Activated T-cell treated with anti-CD3 and anti-CD28 coated beads, Interleukin-2, amount 50 U/mL, for 72 hours (primary cell): ENCODE measurements at regions not wholly inside any gene's neighbourhood (a gene's known extent, or its start where the extent isn't known, plus 50 kb on each side); places are given as distances from the start of the nearest gene placed in this dataset.

Experiments used
- ATAC-seq, 2 donors: fragments of 150-1000 bp; cut with Tn5 transposase; replicated peaks in 1 of 2; 2 replicates each; pipeline ENCODE4 v1.10.0; 2021; ENCODE audit warnings: moderate library complexity in 2 of 2, mild to moderate bottlenecking in 1 of 2
- DNase-seq, 2 donors: peaks; one replicate each; pipeline ENCODE4 v3.0.0; 2021 to 2022; ENCODE audit warnings: mixed read lengths in 1 of 2
- H3K27ac Mint-ChIP-seq: one replicate; pipeline ENCODE4 v1.8.0; 2022; ENCODE audit warnings: mild to moderate bottlenecking, moderate library complexity, mixed read lengths
- H3K27me3 Mint-ChIP-seq: one replicate; pipeline ENCODE4 v1.8.0; 2022; ENCODE audit warnings: low read depth, mixed read lengths
- H3K36me3 Mint-ChIP-seq, 2 donors: one replicate each; pipeline ENCODE4 v1.8.0; 2022; ENCODE audit warnings: mixed read lengths in 2 of 2, mild to moderate bottlenecking in 1 of 2; ENCODE audit not compliant: insufficient read depth in 2 of 2
- H3K4me1 Mint-ChIP-seq: one replicate; pipeline ENCODE4 v1.8.0; 2022; ENCODE audit warnings: low read depth, mixed read lengths
- H3K4me3 Mint-ChIP-seq, 2 donors: one replicate each; pipeline ENCODE4 v1.8.0; 2022; ENCODE audit warnings: mild to moderate bottlenecking in 2 of 2, mixed read lengths in 2 of 2, moderate library complexity in 2 of 2
- H3K9me3 Mint-ChIP-seq, 2 donors: one replicate each; pipeline ENCODE4 v1.8.0; 2022; ENCODE audit warnings: mixed read lengths in 2 of 2

GRCh38 chr13:40076765-40077362 is 421.4 kb downstream of the COG6 start:
- Mint-ChIP-seq H3K4me3 (no peak overlapping the region), H3K9me3 (peaks cover 0 to 5% of the 10 kb centered on the region in 2 donors), H3K27me3 (no peaks in the 10 kb centered on the region), H3K27ac (no peak overlapping the region), H3K4me1 (peaks cover 4% of the 10 kb centered on the region), H3K36me3 (no peaks in the 10 kb centered on the region)
- DNase-seq (no peak), ATAC-seq (no peak)

- no peak overlapping the region for H3K27ac Mint-ChIP-seq
- DNase-seq (no peak), ATAC-seq (no peak)
- H3K4me3 Mint-ChIP-seq = no peak overlapping the region
- peaks cover 0 to 5% of the 10 kb centered on the region in 2 donors for H3K9me3 Mint-ChIP-seq
- peaks cover 4% of the 10 kb centered on the region for H3K4me1 Mint-ChIP-seq
- no peaks in the 10 kb centered on the region for H3K27me3 Mint-ChIP-seq
- H3K36me3 Mint-ChIP-seq = no peaks in the 10 kb centered on the region
These were observed 422.1 kb downstream of the COG6 start for GRCh38 chr13:40077396-40078027.

GRCh38 chr13:40079721-40080120 is 424.3 kb downstream of the COG6 start:
- Mint-ChIP-seq H3K27ac (no peak overlapping the region), H3K9me3 (peaks cover 0 to 5% of the 10 kb centered on the region in 2 donors), H3K4me1 (peaks cover 9% of the 10 kb centered on the region), H3K27me3 (no peaks in the 10 kb centered on the region), H3K4me3 (no peak overlapping the region), H3K36me3 (no peaks in the 10 kb centered on the region)
- ATAC-seq = no peak
- DNase-seq = no peak

- H3K9me3 Mint-ChIP-seq = peaks cover 0 to 5% of the 10 kb centered on the region in 2 donors
- H3K4me3 Mint-ChIP-seq = no peak overlapping the region
- H3K27me3 Mint-ChIP-seq = no peaks in the 10 kb centered on the region
- no peaks in the 10 kb centered on the region for H3K36me3 Mint-ChIP-seq
- ATAC-seq (no peak), DNase-seq (no peak)
- H3K4me1 Mint-ChIP-seq = peaks cover 9% of the 10 kb centered on the region
- H3K27ac Mint-ChIP-seq = no peak overlapping the region
These were observed 425.2 kb downstream of the COG6 start for GRCh38 chr13:40080676-40081075.

GRCh38 chr13:40082639-40083038 is 427.2 kb downstream of the COG6 start:
- Mint-ChIP-seq H3K27me3 (no peaks in the 10 kb centered on the region), H3K36me3 (no peaks in the 10 kb centered on the region), H3K9me3 (peaks cover 0 to 3% of the 10 kb centered on the region in 2 donors), H3K27ac (no peak overlapping the region), H3K4me1 (peaks cover 7% of the 10 kb centered on the region), H3K4me3 (no peak overlapping the region)
- ATAC-seq (no peak), DNase-seq (no peak)

- peaks cover 0 to 3% of the 10 kb centered on the region in 2 donors for H3K9me3 Mint-ChIP-seq
- ATAC-seq = no peak
- no peaks in the 10 kb centered on the region for H3K27me3 Mint-ChIP-seq
- H3K27ac Mint-ChIP-seq = no peak overlapping the region
- H3K4me1 Mint-ChIP-seq = peaks cover 5% of the 10 kb centered on the region
- no peaks in the 10 kb centered on the region for H3K36me3 Mint-ChIP-seq
- DNase-seq = no peak
- no peak overlapping the region for H3K4me3 Mint-ChIP-seq
These were observed 428.4 kb downstream of the COG6 start for GRCh38 chr13:40083841-40084240.

GRCh38 chr13:40084934-40085333 is 429.5 kb downstream of the COG6 start:
- Mint-ChIP-seq H3K27ac (no peak overlapping the region), H3K36me3 (no peaks in the 10 kb centered on the region), H3K9me3 (peaks cover 0 to 3% of the 10 kb centered on the region in 2 donors), H3K4me3 (no peak overlapping the region), H3K4me1 (peaks cover 5% of the 10 kb centered on the region), H3K27me3 (no peaks in the 10 kb centered on the region)
- DNase-seq = no peak
- no peak for ATAC-seq

GRCh38 chr13:40087091-40088002 is 431.9 kb downstream of the COG6 start:
- H3K27ac Mint-ChIP-seq = no peak overlapping the region
- no peak for ATAC-seq

GRCh38 chr13:40094056-40094455 is 438.6 kb downstream of the COG6 start:
- ATAC-seq = no peak
- no peak for DNase-seq
- H3K36me3 Mint-ChIP-seq = peaks cover 13 to 14% of the 10 kb centered on the region in 2 donors
- H3K27me3 Mint-ChIP-seq = no peaks in the 10 kb centered on the region
- H3K4me3 Mint-ChIP-seq = no peak overlapping the region
- peaks cover 6% of the 10 kb centered on the region in 2 donors for H3K9me3 Mint-ChIP-seq
- H3K27ac Mint-ChIP-seq = no peak overlapping the region
- H3K4me1 Mint-ChIP-seq = peaks cover 31% of the 10 kb centered on the region

More at GRCh38 chr13:40087091-40088002, 431.9 kb downstream of the COG6 start:
- no peak for DNase-seq
- H3K4me3 Mint-ChIP-seq = no peak overlapping the region
- H3K36me3 Mint-ChIP-seq = no peaks in the 10 kb centered on the region
- H3K9me3 Mint-ChIP-seq = no peaks in the 10 kb centered on the region
- no peaks in the 10 kb centered on the region for H3K27me3 Mint-ChIP-seq
- peaks cover 5% of the 10 kb centered on the region for H3K4me1 Mint-ChIP-seq

GRCh38 chr13:40095695-40096356 is 440.4 kb downstream of the COG6 start:
- Mint-ChIP-seq H3K4me1 (peaks cover 32% of the 10 kb centered on the region), H3K4me3 (no peak overlapping the region), H3K9me3 (peaks cover 8 to 10% of the 10 kb centered on the region in 2 donors), H3K27ac (peak overlapping the region; percentile 30), H3K36me3 (peaks cover 16 to 24% of the 10 kb centered on the region in 2 donors), H3K27me3 (no peaks in the 10 kb centered on the region)
- ATAC-seq = no peak
- no peak for DNase-seq

GRCh38 chr13:40096357-40096901 is 441.0 kb downstream of the COG6 start:
- peak overlapping the region; percentile 30 for H3K27ac Mint-ChIP-seq

GRCh38 chr13:40098246-40098645 is 442.8 kb downstream of the COG6 start:
- H3K27me3 Mint-ChIP-seq = no peaks in the 10 kb centered on the region

More at GRCh38 chr13:40096357-40096901, 441.0 kb downstream of the COG6 start:
- H3K4me1 Mint-ChIP-seq = peaks cover 38% of the 10 kb centered on the region
- DNase-seq = peak; percentile 51 to 57
- peak; percentile 94 to 98 for ATAC-seq
- no peak overlapping the region for H3K4me3 Mint-ChIP-seq
- peaks cover 16 to 28% of the 10 kb centered on the region in 2 donors for H3K36me3 Mint-ChIP-seq
- H3K9me3 Mint-ChIP-seq = peaks cover 8 to 12% of the 10 kb centered on the region in 2 donors
- no peaks in the 10 kb centered on the region for H3K27me3 Mint-ChIP-seq

More at GRCh38 chr13:40098246-40098645, 442.8 kb downstream of the COG6 start:
- Mint-ChIP-seq H3K27ac (no peak overlapping the region), H3K4me1 (peaks cover 56% of the 10 kb centered on the region), H3K36me3 (peaks cover 16 to 28% of the 10 kb centered on the region in 2 donors), H3K4me3 (no peak overlapping the region), H3K9me3 (peaks cover 8 to 12% of the 10 kb centered on the region in 2 donors)
- ATAC-seq (no peak), DNase-seq (no peak)
